Right lobe of liver (tissue), 4 donors: ENCODE measurements at regions not wholly inside any gene's neighbourhood (a gene's known extent, or its start where the extent isn't known, plus 50 kb on each side); places are given as distances from the start of the nearest gene placed in this dataset.

Source experiments
- POLR2A ChIP-seq: fragments of 450-650 bp; IDR thresholded peaks from one replicate; pipeline ENCODE4 v1.6.1; 2017; ENCODE audit warnings: antibody characterized with exemption, mild to moderate bottlenecking
- TF ChIP-seq, protein P1 (sequence below), 4 donors: fragments of 200-600 bp in 3 of 4; fragments of 450-650 bp in 1 of 4; IDR thresholded peaks; one replicate each; pipeline versions ENCODE4 v1.5.1 to v1.8.0; 2016 to 2022; ENCODE audit warnings: antibody characterized with exemption in 4 of 4, mild to moderate bottlenecking in 2 of 4
- donor health status: DM: no; HTN: no; CAD: no.
- donor health status: DM: no; HTN: no; CAD: no.
- donor health status: DM: no; HTN: yes; CAD: no.

DNA sequence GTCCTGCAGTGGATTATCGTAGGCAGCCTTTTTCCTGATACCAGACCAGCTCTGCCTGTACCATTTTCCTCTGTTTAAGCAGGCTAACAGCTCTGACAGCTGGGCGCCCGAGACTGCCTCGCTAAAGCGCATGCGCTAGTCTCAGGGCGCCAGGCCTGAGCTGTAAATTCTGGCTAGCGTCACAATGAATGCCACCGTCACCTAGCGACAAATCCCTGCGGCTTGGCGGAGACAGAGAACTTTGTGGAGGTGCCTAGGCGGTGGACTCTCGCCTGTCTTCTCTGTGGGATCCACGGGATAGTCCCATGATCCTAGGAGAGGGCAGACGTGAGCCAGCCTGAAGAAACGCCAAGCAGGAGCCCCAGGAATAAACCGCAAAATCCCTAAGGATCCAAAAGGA is 573.9 kb downstream of the KCNJ18 start:
- no peak for TF ChIP-seq POLR2A
- TF ChIP-seq, protein P1, sequence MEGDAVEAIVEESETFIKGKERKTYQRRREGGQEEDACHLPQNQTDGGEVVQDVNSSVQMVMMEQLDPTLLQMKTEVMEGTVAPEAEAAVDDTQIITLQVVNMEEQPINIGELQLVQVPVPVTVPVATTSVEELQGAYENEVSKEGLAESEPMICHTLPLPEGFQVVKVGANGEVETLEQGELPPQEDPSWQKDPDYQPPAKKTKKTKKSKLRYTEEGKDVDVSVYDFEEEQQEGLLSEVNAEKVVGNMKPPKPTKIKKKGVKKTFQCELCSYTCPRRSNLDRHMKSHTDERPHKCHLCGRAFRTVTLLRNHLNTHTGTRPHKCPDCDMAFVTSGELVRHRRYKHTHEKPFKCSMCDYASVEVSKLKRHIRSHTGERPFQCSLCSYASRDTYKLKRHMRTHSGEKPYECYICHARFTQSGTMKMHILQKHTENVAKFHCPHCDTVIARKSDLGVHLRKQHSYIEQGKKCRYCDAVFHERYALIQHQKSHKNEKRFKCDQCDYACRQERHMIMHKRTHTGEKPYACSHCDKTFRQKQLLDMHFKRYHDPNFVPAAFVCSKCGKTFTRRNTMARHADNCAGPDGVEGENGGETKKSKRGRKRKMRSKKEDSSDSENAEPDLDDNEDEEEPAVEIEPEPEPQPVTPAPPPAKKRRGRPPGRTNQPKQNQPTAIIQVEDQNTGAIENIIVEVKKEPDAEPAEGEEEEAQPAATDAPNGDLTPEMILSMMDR (IDR thresholded peaks at IDR 0.05) = no peak
